Activated CD4-positive, alpha-beta T cell treated with anti-CD3 and anti-CD28 coated beads, Interleukin-2, amount 50 U/mL, for 4 hours (primary cell): ENCODE measurements at regions not wholly inside any gene's neighbourhood (a gene's known extent, or its start where the extent isn't known, plus 50 kb on each side); places are given as distances from the start of the nearest gene placed in this dataset.

Source experiments
- DNase-seq, 2 experiments: peaks; one replicate each; pipeline ENCODE4 v3.0.0-alpha.2; 2020

GRCh38 chr1:30310966-30311742, 412.2 kb downstream of the MATN1 start:
- DNase-seq, result no peak

DNA sequence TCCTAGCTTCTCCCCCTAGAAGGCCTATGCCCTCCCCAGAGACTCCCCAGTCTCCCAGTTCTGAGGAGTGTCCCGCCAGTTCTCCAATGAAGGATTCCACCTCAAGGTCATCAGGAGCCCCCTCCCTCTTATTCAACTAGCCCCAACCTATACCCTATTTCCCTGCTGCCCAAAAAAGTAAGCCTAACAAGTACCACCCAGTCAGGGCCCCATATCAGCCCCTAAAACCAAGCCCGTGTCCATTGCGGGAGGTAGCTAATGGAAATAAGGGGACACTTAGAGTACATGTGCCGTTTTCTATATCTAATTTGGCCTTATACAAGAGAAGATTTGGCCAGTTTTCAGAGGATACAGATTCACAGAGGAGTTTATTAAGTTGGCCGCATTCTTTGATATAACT, 416.2 kb downstream of the MATN1 start:
- no peak for DNase-seq

DNA sequence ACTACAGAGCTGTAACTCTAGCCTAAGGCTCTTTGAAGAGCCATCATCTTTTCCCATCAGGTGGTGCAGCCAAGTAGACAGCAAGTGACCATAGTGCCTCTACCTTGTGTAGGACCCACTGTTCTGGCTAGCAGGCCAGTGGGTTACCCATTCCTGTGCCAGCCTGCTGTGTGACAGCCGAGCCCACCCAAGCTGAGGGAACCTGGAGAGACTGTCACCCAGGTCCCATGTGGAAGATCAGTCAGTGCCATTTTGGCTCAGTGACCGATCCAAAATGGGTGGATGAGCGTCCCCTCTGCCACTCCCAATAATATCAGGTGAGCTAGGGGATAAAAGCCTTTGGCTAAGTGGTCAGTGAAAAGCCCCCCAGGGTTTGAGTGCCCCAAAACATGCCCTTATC, 417.9 kb downstream of the MATN1 start:
- no peak for DNase-seq

DNA sequence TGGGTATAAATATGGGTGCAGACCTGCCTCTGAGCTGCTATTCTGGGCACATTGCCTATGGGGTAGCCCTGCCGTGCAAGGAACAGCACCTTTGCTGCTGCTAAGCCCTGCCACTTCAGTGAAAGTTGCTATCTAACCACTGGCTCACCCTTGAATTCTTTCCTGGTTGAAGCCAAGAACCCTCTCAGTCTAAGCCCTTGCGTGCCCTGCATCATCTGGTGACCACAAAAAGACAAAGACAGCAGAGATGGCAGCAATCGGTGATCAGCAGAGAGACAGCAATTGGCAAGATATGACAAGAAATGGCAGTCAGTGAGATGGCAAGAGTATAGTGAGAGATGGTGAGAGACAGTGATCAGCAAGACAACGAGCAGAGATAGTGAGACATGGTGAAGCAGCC, 418.3 kb downstream of the MATN1 start:
- DNase-seq, result no peak

DNA sequence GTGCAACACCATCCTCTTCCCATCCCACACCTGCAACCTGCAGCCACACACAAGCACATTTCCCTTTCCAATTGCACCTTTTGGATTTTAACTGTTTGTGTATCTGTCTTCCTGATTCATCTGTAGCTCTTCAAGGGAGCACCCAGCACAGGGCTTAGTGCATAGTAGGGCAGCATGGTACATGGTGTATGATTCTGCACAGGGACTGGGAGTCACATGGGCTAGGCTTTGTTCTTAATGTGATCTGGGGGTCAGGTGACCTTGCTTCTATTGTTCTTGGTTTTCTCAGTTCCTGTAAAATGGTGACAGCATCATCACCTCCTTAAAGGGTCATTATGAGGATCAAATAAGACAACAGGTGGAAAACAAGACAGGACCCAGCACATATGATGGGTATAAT, 419.3 kb downstream of the MATN1 start:
- no peak for DNase-seq

GRCh38 chr1:30303387-30303786, 420.0 kb downstream of the MATN1 start:
- DNase-seq, result no peak

DNA sequence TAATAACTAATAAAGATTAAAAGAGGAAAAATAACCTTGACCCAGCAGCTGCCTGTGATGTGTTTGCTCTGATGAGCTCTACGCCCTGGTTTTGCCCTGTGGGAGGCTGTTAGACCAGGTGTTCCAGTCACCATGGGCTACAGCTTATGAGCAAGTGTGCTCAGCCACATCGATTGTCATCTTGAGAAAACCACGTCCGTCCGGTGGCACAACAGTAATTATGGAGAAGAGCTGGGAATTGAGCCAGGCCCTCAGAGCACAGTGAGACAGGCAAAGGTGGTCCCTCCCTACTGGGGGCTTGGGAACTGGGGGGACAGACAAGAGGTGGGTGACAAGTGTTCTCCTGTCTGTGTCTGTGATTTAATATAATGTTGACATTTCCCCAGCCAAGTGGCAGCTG, 420.5 kb downstream of the MATN1 start:
- DNase-seq, result no peak

DNA sequence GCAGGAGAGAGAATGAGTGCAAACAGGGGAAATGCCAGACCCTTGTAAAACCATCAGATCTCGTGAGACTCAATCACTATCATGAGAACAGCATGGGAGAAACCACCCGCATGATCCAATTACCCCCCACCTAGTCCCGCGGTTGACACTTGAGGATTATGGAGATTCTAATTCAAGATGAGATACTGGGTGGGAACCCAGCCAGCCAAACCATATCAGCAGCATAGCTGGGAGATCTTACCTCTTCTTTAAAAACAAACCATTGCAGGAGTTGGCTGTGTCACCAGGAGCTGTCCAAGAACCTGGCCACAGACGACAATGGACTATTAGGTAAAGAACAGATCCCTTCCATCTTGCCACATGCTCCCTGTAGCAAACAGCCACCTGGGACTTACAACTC, 422.7 kb downstream of the MATN1 start:
- no peak for DNase-seq

DNA sequence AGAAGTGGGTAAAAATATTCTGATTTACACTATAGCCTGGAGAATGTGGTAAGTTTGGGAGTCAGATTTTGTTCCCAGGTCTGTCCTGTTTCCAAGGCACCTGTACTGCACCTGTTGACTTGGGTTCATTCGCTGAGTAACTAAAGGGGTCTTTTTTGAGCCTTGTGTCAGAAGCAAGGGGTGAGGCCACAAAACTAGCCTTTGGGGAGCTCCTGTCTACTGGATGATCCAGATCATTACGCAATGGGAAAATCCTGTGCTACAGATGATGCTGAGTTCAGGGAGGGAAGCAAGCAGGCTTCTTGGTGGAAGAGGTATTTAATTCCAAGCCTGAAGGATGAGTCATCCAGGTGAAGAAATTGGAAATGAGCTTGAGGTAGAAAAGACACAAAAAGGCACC, 424.0 kb downstream of the MATN1 start:
- no peak for DNase-seq

DNA sequence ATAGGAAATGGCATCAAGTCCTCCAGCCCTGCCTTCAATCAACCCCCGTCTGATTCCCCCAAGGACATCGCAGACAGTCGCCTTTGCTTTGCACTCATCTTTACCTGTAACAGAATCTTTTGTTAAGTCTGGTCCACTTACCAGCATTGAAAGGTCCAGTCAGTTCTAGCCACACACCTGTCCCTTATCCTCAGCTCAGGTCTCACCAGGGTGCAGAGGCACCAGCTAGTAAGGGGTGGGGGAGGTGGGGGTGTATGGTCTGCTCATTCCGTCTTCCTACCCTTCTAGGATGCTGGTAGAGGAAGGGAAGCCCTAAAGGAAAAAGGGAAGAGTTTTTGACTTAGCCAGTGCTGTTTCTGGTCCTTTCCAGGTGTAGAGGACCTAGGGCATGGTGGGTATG, 427.7 kb downstream of the MATN1 start:
- no peak for DNase-seq

- no peak for DNase-seq
Measured at GRCh38 chr1:30295266-30295665, 428.1 kb downstream of the MATN1 start.

DNA sequence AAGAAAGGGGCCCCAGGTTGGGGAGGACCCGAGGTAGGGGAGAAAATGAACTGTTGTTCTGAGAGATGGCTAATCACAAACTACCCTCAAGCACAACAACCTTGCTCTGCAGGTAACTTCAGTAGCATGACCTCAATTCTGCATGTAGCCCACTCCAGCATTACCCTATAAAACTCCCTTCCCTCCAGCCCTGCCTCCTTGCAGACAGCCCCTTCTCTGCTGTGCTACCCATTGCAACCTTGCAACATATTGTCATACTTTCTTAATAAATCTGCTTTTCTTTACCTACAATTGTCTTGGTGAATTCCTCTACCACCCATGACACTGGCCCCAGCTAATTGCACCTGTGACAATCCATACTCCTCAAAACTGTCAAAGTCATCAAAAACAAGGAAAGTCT, 428.9 kb downstream of the MATN1 start:
- no peak for DNase-seq

DNA sequence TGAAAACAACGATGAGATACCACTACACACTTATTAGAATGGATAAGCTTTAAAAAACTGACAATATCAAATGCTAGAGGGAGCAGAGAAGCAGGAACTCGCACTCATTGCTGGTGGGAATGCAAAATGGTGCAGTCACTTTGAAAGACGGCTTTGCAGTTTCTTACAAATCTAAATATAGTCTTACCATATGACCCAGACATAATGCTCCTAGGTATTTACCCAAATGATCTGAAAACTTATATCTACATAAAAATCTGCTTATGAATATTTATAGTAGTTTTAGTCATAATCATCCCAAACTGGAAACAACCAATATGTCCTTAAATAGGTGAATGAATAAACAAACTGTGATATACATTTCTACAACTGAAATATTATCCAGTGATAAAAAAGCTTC, 430.9 kb downstream of the MATN1 start:
- no peak for DNase-seq

GRCh38 chr1:30291526-30291925, 431.9 kb downstream of the MATN1 start:
- no peak for DNase-seq

DNA sequence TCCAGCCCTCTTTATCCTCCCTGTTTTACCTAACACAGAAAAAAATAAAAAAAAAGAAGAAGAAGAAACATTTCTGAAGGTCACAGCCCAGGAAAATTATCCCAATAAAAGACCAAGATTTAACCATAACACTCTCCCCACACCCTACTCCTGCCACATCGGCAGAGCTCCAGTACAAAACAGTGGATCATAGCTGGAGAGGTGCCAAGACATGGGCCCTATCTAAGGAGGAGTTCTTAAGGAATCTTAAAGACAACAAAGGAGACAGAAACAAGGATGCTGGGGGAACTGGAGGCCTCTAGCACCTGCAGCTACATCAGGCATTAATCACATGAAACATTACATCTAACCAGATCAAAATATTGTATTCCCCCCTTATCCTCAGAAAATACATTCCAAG, 432.8 kb downstream of the MATN1 start:
- no peak for DNase-seq

GRCh38 chr1:30287976-30288375, 435.4 kb downstream of the MATN1 start:
- DNase-seq, result no peak

GRCh38 chr1:30286988-30287839, 436.2 kb downstream of the MATN1 start:
- no peak for DNase-seq

DNA sequence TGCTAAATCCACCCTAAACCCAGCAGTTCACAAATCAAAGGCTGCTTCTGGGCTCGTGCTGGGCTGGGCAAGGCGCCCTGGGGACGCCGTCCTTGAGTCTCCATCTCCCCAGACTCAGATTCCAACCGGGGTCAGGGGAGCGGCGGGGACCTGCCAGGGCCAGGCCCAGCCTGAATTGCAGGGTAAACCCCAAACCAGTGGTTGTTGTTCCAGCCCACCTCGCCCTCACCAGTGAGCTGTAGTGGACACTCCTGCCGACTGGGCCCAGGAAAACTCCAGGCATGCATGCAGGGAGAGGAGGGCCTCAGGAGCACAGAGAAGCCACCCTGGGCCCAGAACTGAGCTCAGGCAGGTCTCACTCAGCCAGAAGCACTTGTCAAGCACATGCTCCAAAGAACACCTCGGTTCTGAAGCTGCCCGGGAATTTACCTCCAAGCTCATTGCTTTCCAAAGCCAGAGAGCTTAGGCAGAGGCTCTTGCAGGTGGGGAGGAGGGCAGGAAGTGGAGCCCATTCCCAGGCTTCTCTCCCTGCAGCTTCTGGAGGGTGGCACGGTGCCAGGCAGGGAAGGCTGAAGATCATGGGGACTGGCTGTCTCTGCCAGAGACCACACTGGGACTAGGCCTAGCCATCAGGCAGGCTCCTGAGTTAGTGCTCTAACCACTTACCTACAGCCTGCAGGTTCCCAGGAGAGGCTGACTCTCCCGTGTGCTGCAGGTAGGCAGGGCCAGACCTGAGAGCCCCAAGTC, 437.0 kb downstream of the MATN1 start:
- DNase-seq, result no peak

DNA sequence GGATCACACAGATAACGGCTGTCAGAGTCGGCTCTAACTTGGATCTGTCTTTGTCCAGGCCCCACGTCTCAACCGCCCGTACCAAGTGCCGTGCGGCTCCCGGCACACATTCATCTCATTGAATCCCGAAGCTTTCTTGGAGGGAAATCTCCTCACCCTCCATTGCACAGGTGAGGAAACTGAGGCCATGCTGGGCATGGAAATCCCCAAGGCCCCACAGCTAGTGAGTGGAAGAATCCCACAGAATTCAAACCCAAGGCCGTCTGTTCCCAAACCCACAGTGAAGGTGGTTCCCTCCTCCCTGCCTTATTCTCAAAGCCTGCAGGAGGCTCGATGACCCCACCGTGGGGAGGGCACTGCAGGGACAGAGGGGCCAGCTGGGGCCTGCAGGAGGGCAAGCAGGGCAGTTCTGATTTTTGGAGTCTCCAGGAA, 437.9 kb downstream of the MATN1 start:
- no peak for DNase-seq

DNA sequence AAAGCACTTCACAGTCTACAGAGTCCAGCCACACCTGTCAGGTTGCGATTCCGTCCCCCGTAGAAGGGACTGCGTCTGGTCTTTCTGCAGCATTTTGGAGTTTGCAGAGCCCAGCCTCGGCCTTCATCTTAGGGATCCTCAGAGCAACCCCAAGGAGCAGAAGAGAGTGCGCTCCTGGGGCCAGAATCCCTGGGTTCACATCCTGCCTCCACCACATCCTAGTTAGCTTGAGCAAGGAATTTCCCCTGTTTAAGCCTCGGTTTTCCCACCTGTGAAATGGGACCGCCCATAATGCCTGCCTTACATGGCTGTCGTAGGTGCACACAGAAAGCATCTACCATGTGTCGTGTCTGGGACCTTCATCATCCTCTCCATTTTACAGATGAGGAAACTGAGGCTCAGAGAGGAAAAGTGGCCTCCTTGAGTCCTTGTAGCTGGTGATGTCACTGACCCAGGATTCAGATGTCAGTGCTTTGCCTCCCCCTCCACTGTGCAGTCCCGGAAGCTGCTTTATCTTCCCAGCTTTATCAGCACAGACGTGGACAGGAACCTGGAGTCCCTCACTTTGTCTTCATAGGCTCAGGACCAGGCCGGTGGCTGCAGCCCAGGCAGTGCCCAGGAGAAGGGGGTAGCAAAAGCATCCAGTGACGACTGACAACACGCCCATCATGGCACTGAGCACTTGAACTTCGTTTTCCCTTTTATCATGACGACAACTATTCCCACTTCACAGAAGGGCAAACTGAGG, 438.5 kb downstream of the MATN1 start:
- DNase-seq, result no peak

- DNase-seq, result no peak
Measured at GRCh38 chr1:30284226-30284625, 439.2 kb downstream of the MATN1 start.

GRCh38 chr1:30283199-30283962, 440.0 kb downstream of the MATN1 start:
- no peak for DNase-seq
